ENCODE measurements at regions not wholly inside any gene's neighbourhood (a gene's known extent, or its start where the extent isn't known, plus 50 kb on each side); places are given as distances from the start of the nearest gene placed in this dataset.

- DNase-seq (ENCODE audit: low spot score) (no peak), ATAC-seq (ENCODE audit: low FRiP score) (no peak)
- no peak for TF ChIP-seq CTCF (IDR thresholded peaks at IDR 0.05)
Observed at GRCh38 chr13:99813336-99814095, 158.1 kb downstream of the ZIC5 start.

DNA sequence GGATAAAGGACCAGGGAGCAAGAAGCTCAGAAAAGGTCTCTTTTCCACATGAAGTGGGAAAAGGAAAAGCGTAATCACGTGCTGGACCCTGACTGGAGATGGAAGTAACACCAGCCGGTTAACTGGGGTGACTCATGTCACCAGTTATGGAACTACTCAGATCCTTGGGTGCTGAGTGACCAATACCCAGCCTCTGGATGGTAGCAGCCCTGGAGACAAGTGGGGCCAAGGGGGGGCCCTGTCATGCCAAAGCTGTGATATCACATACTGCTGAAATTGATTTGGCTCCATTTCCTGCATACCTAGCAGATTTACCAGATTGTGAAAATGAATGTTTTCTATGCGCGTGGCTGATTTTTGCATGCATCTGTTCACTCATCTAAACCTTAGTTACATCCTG, 158.9 kb downstream of the ZIC5 start:
- TF ChIP-seq CTCF (IDR thresholded peaks at IDR 0.05) = no peak
- DNase-seq (ENCODE audit: low spot score) (no peak), ATAC-seq (ENCODE audit: low FRiP score) (no peak)

- no peak for TF ChIP-seq CTCF (IDR thresholded peaks at IDR 0.05)
- no peak for DNase-seq (ENCODE audit: low spot score)
- ATAC-seq (ENCODE audit: low FRiP score) = no peak
Observed at GRCh38 chr13:99811067-99811700, 160.4 kb downstream of the ZIC5 start.

- ATAC-seq (ENCODE audit: low FRiP score) = no peak
- no peak for DNase-seq (ENCODE audit: low spot score)
- no peak for TF ChIP-seq CTCF (IDR thresholded peaks at IDR 0.05)
Observed at GRCh38 chr13:99809926-99810325, 161.6 kb downstream of the ZIC5 start.

- no peak for TF ChIP-seq CTCF (IDR thresholded peaks at IDR 0.05)
- no peak for ATAC-seq (ENCODE audit: low FRiP score)
Observed at GRCh38 chr13:99809496-99809895, 162.1 kb downstream of the ZIC5 start.

GRCh38 chr13:99808786-99809185, 162.8 kb downstream of the ZIC5 start:
- no peak for TF ChIP-seq CTCF (IDR thresholded peaks at IDR 0.05)
- ATAC-seq (ENCODE audit: low FRiP score) (no peak), DNase-seq (ENCODE audit: low spot score) (no peak)

More at GRCh38 chr13:99809496-99809895, 162.1 kb downstream of the ZIC5 start:
- DNase-seq (ENCODE audit: low spot score) = no peak

GRCh38 chr13:99806671-99807070, 164.9 kb downstream of the ZIC5 start:
- no peak for DNase-seq (ENCODE audit: low spot score)
- ATAC-seq (ENCODE audit: low FRiP score) = no peak
- no peak for TF ChIP-seq CTCF (IDR thresholded peaks at IDR 0.05)
